B cell (primary cell): ENCODE measurements at regions not wholly inside any gene's neighbourhood (a gene's known extent, or its start where the extent isn't known, plus 50 kb on each side); places are given as distances from the start of the nearest gene placed in this dataset.

Experiments
- EZH2 ChIP-seq: IDR thresholded peaks from 2 replicates; pipeline ENCODE4 v1.6.1; 2012; ENCODE audit warnings: borderline replicate concordance, low read depth, mild to moderate bottlenecking, moderate library complexity, low read length; ENCODE audit not compliant: insufficient read depth, poor library complexity, severe bottlenecking
- TF ChIP-seq, protein P1 (sequence below): fragments of 200-600 bp; IDR thresholded peaks from one replicate; pipeline ENCODE4 v1.8.0; 2022; ENCODE audit warnings: antibody characterized with exemption, mild to moderate bottlenecking

- TF ChIP-seq EZH2: no peak
- TF ChIP-seq, protein P1, sequence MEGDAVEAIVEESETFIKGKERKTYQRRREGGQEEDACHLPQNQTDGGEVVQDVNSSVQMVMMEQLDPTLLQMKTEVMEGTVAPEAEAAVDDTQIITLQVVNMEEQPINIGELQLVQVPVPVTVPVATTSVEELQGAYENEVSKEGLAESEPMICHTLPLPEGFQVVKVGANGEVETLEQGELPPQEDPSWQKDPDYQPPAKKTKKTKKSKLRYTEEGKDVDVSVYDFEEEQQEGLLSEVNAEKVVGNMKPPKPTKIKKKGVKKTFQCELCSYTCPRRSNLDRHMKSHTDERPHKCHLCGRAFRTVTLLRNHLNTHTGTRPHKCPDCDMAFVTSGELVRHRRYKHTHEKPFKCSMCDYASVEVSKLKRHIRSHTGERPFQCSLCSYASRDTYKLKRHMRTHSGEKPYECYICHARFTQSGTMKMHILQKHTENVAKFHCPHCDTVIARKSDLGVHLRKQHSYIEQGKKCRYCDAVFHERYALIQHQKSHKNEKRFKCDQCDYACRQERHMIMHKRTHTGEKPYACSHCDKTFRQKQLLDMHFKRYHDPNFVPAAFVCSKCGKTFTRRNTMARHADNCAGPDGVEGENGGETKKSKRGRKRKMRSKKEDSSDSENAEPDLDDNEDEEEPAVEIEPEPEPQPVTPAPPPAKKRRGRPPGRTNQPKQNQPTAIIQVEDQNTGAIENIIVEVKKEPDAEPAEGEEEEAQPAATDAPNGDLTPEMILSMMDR: no peak
Observed at GRCh38 chr5:51846015-51846414, 462.8 kb downstream of the ISL1 start.
